Calu3 (cell line): ENCODE measurements at regions not wholly inside any gene's neighbourhood (a gene's known extent, or its start where the extent isn't known, plus 50 kb on each side); places are given as distances from the start of the nearest gene placed in this dataset.

Experiments
- BruUV-seq: library from RNA; stranded (reverse); fragments of 400-500 nt; replicated peaks from 2 replicates; lab custom pipeline; 2021; lab: Mats Ljungman, UMichigan
- CTCF ChIA-PET: fragments of 300-600 bp; sonication (Branson Sonifier 250); formaldehyde crosslinking; loops from one replicate; lab custom pipeline; 2022; ENCODE audit warnings: antibody characterized with exemption; lab: Charles Lee
- DNase-seq: peaks from one replicate; pipeline ENCODE4 v3.0.0; 2022
- H3K27ac Mint-ChIP-seq: one replicate; pipeline ENCODE4 v1.8.0; 2022; ENCODE audit warnings: mixed read lengths; ENCODE audit not compliant: unreplicated experiment
- H3K27me3 Mint-ChIP-seq: one replicate; pipeline ENCODE4 v1.8.0; 2022; ENCODE audit warnings: mixed read lengths; ENCODE audit not compliant: unreplicated experiment
- H3K36me3 Mint-ChIP-seq: one replicate; pipeline ENCODE4 v1.8.0; 2022; ENCODE audit warnings: mild to moderate bottlenecking, moderate library complexity, mixed read lengths; ENCODE audit not compliant: insufficient read depth, unreplicated experiment
- H3K4me1 Mint-ChIP-seq: one replicate; pipeline ENCODE4 v1.8.0; 2022; ENCODE audit warnings: mild to moderate bottlenecking, low read depth, mixed read lengths; ENCODE audit not compliant: unreplicated experiment
- H3K4me3 Mint-ChIP-seq: one replicate; pipeline ENCODE4 v1.8.0; 2022; ENCODE audit warnings: mild to moderate bottlenecking, low read depth, moderate library complexity, mixed read lengths; ENCODE audit not compliant: unreplicated experiment
- H3K9me3 Mint-ChIP-seq: one replicate; pipeline ENCODE4 v1.8.0; 2022; ENCODE audit warnings: low read depth, mixed read lengths; ENCODE audit not compliant: unreplicated experiment
- CTCF ChIP-seq: fragments of 200-600 bp; IDR thresholded peaks from one replicate; pipeline ENCODE4 v1.8.0; 2022; ENCODE audit warnings: antibody characterized with exemption; ENCODE audit not compliant: unreplicated experiment
- intact Hi-C: fragments of 100-400 bp; cut with micrococcal nuclease; formaldehyde crosslinking; loops from one replicate; pipeline ENCODE4 v1.10.0; 2022; ENCODE audit not compliant: unreplicated experiment

- H3K27ac Mint-ChIP-seq: no peak overlapping the region
- H3K9me3 Mint-ChIP-seq: no peaks in the 10 kb centered on the region
- intact Hi-C loops: no loop called here
- no peak for DNase-seq
- no peaks in the 10 kb centered on the region for H3K27me3 Mint-ChIP-seq
- H3K36me3 Mint-ChIP-seq: no peaks in the 10 kb centered on the region
- no peak overlapping the region for H3K4me3 Mint-ChIP-seq
- CTCF ChIA-PET: interaction anchor here (0.6 kb wide), 1 partner anchor 127 kb away, joined by 3 read pairs; no protein-coding TSS in a partner anchor
- H3K4me1 Mint-ChIP-seq: no peaks in the 10 kb centered on the region
- no peak for TF ChIP-seq CTCF
- BruUV-seq: no TSS peak
Measured at GRCh38 chr6:121647905-121648304, 212.5 kb downstream of the GJA1 start.

- CTCF ChIA-PET: no interaction called here
- no TSS peak for BruUV-seq
- no peak for DNase-seq
- no peaks in the 10 kb centered on the region for H3K9me3 Mint-ChIP-seq
- no peak for TF ChIP-seq CTCF
- no peaks in the 10 kb centered on the region for H3K36me3 Mint-ChIP-seq
- H3K27ac Mint-ChIP-seq: no peak overlapping the region
- H3K4me1 Mint-ChIP-seq: no peaks in the 10 kb centered on the region
- H3K27me3 Mint-ChIP-seq: no peaks in the 10 kb centered on the region
- intact Hi-C loops: no loop called here
- no peak overlapping the region for H3K4me3 Mint-ChIP-seq
Measured at GRCh38 chr6:121649951-121650350, 214.5 kb downstream of the GJA1 start.

GRCh38 chr6:121651420-121651819 is 216.0 kb downstream of the GJA1 start:
- no peaks in the 10 kb centered on the region for H3K36me3 Mint-ChIP-seq
- H3K9me3 Mint-ChIP-seq: no peaks in the 10 kb centered on the region
- no peak for TF ChIP-seq CTCF
- no peak overlapping the region for H3K4me3 Mint-ChIP-seq
- BruUV-seq: no TSS peak
- intact Hi-C loops: no loop called here
- DNase-seq: no peak
- no peaks in the 10 kb centered on the region for H3K27me3 Mint-ChIP-seq
- no peak overlapping the region for H3K27ac Mint-ChIP-seq
- CTCF ChIA-PET: no interaction called here
- no peaks in the 10 kb centered on the region for H3K4me1 Mint-ChIP-seq

GRCh38 chr6:121652223-121652622 is 216.8 kb downstream of the GJA1 start:
- H3K36me3 Mint-ChIP-seq: no peaks in the 10 kb centered on the region
- TF ChIP-seq CTCF: no peak
- no peak overlapping the region for H3K27ac Mint-ChIP-seq
- no peaks in the 10 kb centered on the region for H3K9me3 Mint-ChIP-seq
- no peak overlapping the region for H3K4me3 Mint-ChIP-seq
- CTCF ChIA-PET: no interaction called here
- H3K4me1 Mint-ChIP-seq: no peaks in the 10 kb centered on the region
- intact Hi-C loops: no loop called here
- no peaks in the 10 kb centered on the region for H3K27me3 Mint-ChIP-seq
- BruUV-seq: no TSS peak
- no peak for DNase-seq
